Parathyroid adenoma (tissue), 2 donors: ENCODE measurements at regions not wholly inside any gene's neighbourhood (a gene's known extent, or its start where the extent isn't known, plus 50 kb on each side); places are given as distances from the start of the nearest gene placed in this dataset.
"Not testable (repeated sequence)": the region's sequence is repeated elsewhere in the genome, so short reads cannot be mapped to it uniquely, and the experiment has no call there.

ENCODE experiments used
- H2AFZ ChIP-seq: fragments of 300-600 bp; sonication (generic); one replicate; pipeline ENCODE4 v1.7.0; 2017; ENCODE audit warnings: antibody characterized with exemption, mild to moderate bottlenecking
- H3K27ac ChIP-seq: fragments of 300-600 bp; sonication (generic); one replicate; pipeline ENCODE4 v1.7.0; 2017
- H3K27me3 ChIP-seq: fragments of 300-600 bp; sonication (generic); one replicate; pipeline ENCODE4 v1.7.0; 2017; ENCODE audit warnings: low read length; ENCODE audit not compliant: control insufficient read depth, insufficient read depth
- H3K36me3 ChIP-seq: fragments of 300-600 bp; sonication (generic); one replicate; pipeline ENCODE4 v1.7.0; 2017; ENCODE audit warnings: low read length; ENCODE audit not compliant: control insufficient read depth, insufficient read depth
- H3K4me1 ChIP-seq: fragments of 300-600 bp; sonication (generic); one replicate; pipeline ENCODE4 v1.7.0; 2017; ENCODE audit warnings: control low read depth
- H3K4me2 ChIP-seq: fragments of 300-600 bp; sonication (generic); one replicate; pipeline ENCODE4 v1.7.0; 2017; ENCODE audit warnings: low read length
- H3K4me3 ChIP-seq: fragments of 300-600 bp; sonication (generic); one replicate; pipeline ENCODE4 v1.7.0; 2017; ENCODE audit warnings: low read depth, low read length
- H3K79me2 ChIP-seq: fragments of 300-600 bp; sonication (generic); one replicate; pipeline ENCODE4 v1.7.0; 2017; ENCODE audit warnings: control low read depth
- H3K9ac ChIP-seq: fragments of 300-600 bp; sonication (generic); one replicate; pipeline ENCODE4 v1.7.0; 2017; ENCODE audit warnings: mild to moderate bottlenecking
- H3K9me3 ChIP-seq: fragments of 300-600 bp; sonication (generic); one replicate; pipeline ENCODE4 v1.7.0; 2017; ENCODE audit warnings: low read length; ENCODE audit not compliant: control insufficient read depth
- TF ChIP-seq, protein P1 (sequence below): fragments of 300-600 bp; sonication (generic); IDR thresholded peaks from one replicate; pipeline ENCODE4 v1.7.0; 2017; ENCODE audit warnings: antibody characterized with exemption, mild to moderate bottlenecking
- donor health status: primary hyperparathyroidism.

DNA sequence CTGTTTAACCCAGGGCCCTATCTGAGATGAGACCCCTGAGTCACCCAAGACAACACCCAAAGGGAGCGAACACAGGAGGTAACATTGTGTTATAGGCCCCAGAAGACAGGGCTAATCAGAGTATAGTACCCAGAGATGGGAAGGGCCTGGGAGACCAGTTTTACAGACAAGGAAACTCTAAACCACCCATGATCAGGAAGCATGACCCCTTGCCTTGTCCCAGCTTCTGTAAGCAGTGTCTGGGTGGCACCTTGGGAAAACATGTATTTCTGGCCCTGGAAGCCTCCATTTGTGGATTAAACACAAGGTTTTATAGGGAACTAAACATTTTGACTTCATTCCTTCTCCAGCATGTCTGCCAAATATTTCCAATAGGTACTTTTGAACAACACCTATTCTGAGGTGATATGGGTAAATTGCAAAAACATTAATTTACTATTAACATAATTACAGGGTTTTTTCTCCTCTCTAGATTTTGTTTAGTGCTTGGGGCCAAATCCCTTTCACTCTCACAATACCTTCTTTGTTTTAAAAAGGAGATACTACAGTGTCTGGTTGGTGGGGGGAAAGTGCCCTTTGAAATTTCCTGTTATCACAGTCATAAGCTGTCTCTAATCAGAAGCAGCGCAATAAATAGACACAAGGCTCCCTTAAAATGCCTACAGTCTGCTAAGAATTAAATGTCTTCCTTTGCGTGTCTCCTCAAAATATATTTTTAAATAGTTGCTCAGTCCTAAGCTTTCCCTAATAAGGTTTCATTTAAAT is 341.1 kb downstream of the BCL11A start:
- Histone ChIP-seq H3K4me3 (no peak overlapping the region), H3K9ac (no peak overlapping the region), H3K4me2 (no peak overlapping the region), H3K79me2 (no peaks in the 10 kb centered on the region), H3K9me3 (no peaks in the 10 kb centered on the region), H3K4me1 (no peaks in the 10 kb centered on the region), H3K36me3 (no peaks in the 10 kb centered on the region), H2AFZ (no peak overlapping the region), H3K27ac (no peak overlapping the region), H3K27me3 (no peaks in the 10 kb centered on the region)
- TF ChIP-seq, protein P1, sequence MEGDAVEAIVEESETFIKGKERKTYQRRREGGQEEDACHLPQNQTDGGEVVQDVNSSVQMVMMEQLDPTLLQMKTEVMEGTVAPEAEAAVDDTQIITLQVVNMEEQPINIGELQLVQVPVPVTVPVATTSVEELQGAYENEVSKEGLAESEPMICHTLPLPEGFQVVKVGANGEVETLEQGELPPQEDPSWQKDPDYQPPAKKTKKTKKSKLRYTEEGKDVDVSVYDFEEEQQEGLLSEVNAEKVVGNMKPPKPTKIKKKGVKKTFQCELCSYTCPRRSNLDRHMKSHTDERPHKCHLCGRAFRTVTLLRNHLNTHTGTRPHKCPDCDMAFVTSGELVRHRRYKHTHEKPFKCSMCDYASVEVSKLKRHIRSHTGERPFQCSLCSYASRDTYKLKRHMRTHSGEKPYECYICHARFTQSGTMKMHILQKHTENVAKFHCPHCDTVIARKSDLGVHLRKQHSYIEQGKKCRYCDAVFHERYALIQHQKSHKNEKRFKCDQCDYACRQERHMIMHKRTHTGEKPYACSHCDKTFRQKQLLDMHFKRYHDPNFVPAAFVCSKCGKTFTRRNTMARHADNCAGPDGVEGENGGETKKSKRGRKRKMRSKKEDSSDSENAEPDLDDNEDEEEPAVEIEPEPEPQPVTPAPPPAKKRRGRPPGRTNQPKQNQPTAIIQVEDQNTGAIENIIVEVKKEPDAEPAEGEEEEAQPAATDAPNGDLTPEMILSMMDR, result no peak

DNA sequence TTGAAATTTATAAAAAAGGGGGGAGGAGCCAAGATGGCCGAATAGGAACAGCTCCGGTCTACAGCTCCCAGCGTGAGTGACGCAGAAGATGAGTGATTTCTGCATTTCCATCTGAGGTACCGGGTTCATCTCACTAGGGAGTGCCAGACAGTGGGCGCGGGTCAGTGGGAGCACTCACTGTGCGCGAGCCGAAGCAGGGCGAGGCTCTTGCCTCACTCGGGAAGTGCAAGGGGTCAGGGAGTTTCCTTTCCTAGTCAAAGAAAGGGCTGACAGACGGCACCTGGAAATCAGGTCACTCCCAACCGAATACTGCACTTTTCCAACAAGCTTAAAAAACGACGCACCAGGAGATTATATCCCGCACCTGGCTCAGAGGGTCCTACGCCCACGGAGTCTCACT is 364.4 kb downstream of the BCL11A start:
- H3K27me3 ChIP-seq, H3K36me3 ChIP-seq, H3K9ac ChIP-seq, H3K9me3 ChIP-seq, H2AFZ ChIP-seq, H3K4me1 ChIP-seq, H3K27ac ChIP-seq, H3K4me2 ChIP-seq, H3K79me2 ChIP-seq, H3K4me3 ChIP-seq: not testable (repeated sequence)

DNA sequence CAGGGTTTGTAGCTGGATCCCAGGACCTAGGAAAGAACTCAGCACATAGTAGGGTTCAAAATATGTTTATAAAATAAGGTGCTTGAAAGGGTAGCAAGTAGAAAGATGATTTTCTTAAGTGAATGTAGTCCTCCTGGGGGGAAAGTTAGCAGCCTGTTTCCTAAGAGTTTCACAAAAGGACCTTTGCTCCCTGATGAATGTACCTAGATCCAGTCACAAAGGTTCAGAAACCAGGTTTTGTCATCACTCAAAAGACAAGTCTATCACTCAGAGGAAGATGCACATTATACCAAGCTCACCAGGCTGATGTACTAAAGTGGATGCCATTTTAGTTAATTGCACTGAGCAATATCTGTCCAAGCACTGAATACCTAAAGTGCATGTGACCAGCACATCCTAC is 378.2 kb downstream of the BCL11A start:
- no peak overlapping the region for H2AFZ ChIP-seq
- H3K4me1 ChIP-seq, result no peaks in the 10 kb centered on the region
- H3K27me3 ChIP-seq, result no peaks in the 10 kb centered on the region
- no peak overlapping the region for H3K27ac ChIP-seq
- H3K36me3 ChIP-seq, result no peaks in the 10 kb centered on the region
- H3K4me3 ChIP-seq, result no peak overlapping the region
- no peaks in the 10 kb centered on the region for H3K9me3 ChIP-seq
- H3K79me2 ChIP-seq, result no peaks in the 10 kb centered on the region
- no peak overlapping the region for H3K9ac ChIP-seq
- TF ChIP-seq, protein P1, result no peak
- no peak overlapping the region for H3K4me2 ChIP-seq

DNA sequence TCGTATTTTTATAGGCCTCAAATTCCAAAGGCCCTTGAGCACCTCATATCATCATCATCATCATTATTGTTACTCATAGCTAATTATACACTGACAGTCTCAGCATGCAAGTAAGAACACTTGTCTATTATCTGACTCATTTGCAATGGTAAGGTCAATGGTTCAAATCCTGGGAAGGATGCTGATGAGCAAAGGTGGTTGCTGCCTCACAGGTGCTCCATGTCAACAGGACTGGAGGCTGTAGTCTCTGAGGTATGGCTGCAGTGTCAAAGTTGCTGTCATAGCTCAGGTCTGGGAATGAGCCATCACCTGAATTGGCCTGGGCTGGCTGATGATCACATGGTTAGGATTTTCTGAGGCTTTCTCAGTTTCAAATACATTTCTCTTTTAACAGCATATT is 379.3 kb downstream of the BCL11A start:
- Histone ChIP-seq H3K4me1 (no peaks in the 10 kb centered on the region), H3K9me3 (no peaks in the 10 kb centered on the region), H3K27me3 (no peaks in the 10 kb centered on the region), H2AFZ (no peak overlapping the region), H3K27ac (no peak overlapping the region), H3K4me2 (no peak overlapping the region), H3K36me3 (no peaks in the 10 kb centered on the region), H3K79me2 (no peaks in the 10 kb centered on the region), H3K9ac (no peak overlapping the region), H3K4me3 (no peak overlapping the region)
- TF ChIP-seq, protein P1, result no peak

DNA sequence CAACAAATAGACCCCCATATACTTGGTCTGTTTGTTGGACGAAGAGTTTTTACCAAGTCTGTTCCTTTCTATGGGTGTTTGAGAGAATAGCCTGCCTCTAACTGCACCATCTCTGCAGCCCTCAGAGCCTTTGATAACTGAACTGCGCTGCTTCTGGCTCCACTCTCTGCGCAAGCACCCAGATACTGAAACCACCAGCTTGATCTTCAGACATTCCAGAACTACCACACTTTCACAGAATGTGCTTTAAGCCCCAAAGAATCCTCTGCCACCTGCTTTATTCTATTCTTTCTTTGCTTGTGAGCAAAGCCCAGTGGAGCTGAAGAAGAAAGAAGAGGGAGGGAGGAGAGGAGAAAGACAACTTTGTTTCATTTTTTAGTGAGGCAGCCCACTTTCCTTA is 380.7 kb downstream of the BCL11A start:
- Histone ChIP-seq H3K79me2 (no peaks in the 10 kb centered on the region), H3K27me3 (no peaks in the 10 kb centered on the region), H3K4me2 (no peak overlapping the region), H3K4me1 (no peaks in the 10 kb centered on the region), H2AFZ (no peak overlapping the region), H3K36me3 (no peaks in the 10 kb centered on the region), H3K4me3 (no peak overlapping the region), H3K27ac (no peak overlapping the region), H3K9ac (no peak overlapping the region), H3K9me3 (no peaks in the 10 kb centered on the region)
- TF ChIP-seq, protein P1, result no peak
